ENCODE measurements at regions not wholly inside any gene's neighbourhood (a gene's known extent, or its start where the extent isn't known, plus 50 kb on each side); places are given as distances from the start of the nearest gene placed in this dataset.

GRCh38 chr21:15999741-16000140 is 270.0 kb downstream of the USP25 start:
- no peak for DNase-seq (ENCODE audit: low spot score)
- Mint-ChIP-seq H3K9me3 (ENCODE audit: low read depth) (no peaks in the 10 kb centered on the region), H3K27me3 (ENCODE audit: low read depth) (no peaks in the 10 kb centered on the region), H3K27ac (ENCODE audit: unreplicated experiment) (no peak overlapping the region), H3K4me1 (ENCODE audit: low read depth) (peaks cover 39% of the 10 kb centered on the region), H3K4me3 (ENCODE audit: unreplicated experiment) (no peak overlapping the region), H3K36me3 (ENCODE audit: low read depth) (no peaks in the 10 kb centered on the region)
- no peak for TF ChIP-seq CTCF (IDR thresholded peaks at IDR 0.05)

- peaks cover 24% of the 10 kb centered on the region for H3K4me1 Mint-ChIP-seq (ENCODE audit: low read depth)
- no peaks in the 10 kb centered on the region for H3K9me3 Mint-ChIP-seq (ENCODE audit: low read depth)
Observed at GRCh38 chr21:16002874-16003466, 273.2 kb downstream of the USP25 start.

GRCh38 chr21:16004086-16004485 is 274.3 kb downstream of the USP25 start:
- TF ChIP-seq CTCF (IDR thresholded peaks at IDR 0.05), result no peak
- no peak overlapping the region for H3K27ac Mint-ChIP-seq (ENCODE audit: unreplicated experiment)

More at GRCh38 chr21:16002874-16003466, 273.2 kb downstream of the USP25 start:
- H3K36me3 Mint-ChIP-seq (ENCODE audit: low read depth), result no peaks in the 10 kb centered on the region
- DNase-seq (ENCODE audit: low spot score), result no peak
- H3K27ac Mint-ChIP-seq (ENCODE audit: unreplicated experiment), result no peak overlapping the region
- peak; percentile 89 for TF ChIP-seq CTCF (IDR thresholded peaks at IDR 0.05)
- no peaks in the 10 kb centered on the region for H3K27me3 Mint-ChIP-seq (ENCODE audit: low read depth)
- H3K4me3 Mint-ChIP-seq (ENCODE audit: unreplicated experiment), result no peak overlapping the region

GRCh38 chr21:16004523-16004922 is 274.7 kb downstream of the USP25 start:
- H3K9me3 Mint-ChIP-seq (ENCODE audit: low read depth), result no peaks in the 10 kb centered on the region
- H3K27me3 Mint-ChIP-seq (ENCODE audit: low read depth), result no peaks in the 10 kb centered on the region
- H3K27ac Mint-ChIP-seq (ENCODE audit: unreplicated experiment), result no peak overlapping the region
- no peak for TF ChIP-seq CTCF (IDR thresholded peaks at IDR 0.05)
- DNase-seq (ENCODE audit: low spot score), result no peak
- peaks cover 17% of the 10 kb centered on the region for H3K4me1 Mint-ChIP-seq (ENCODE audit: low read depth)
- H3K4me3 Mint-ChIP-seq (ENCODE audit: unreplicated experiment), result no peak overlapping the region
- H3K36me3 Mint-ChIP-seq (ENCODE audit: low read depth), result no peaks in the 10 kb centered on the region

More at GRCh38 chr21:16004086-16004485, 274.3 kb downstream of the USP25 start:
- DNase-seq (ENCODE audit: low spot score), result no peak
- Mint-ChIP-seq H3K4me3 (ENCODE audit: unreplicated experiment) (no peak overlapping the region), H3K9me3 (ENCODE audit: low read depth) (no peaks in the 10 kb centered on the region), H3K36me3 (ENCODE audit: low read depth) (no peaks in the 10 kb centered on the region), H3K4me1 (ENCODE audit: low read depth) (peaks cover 18% of the 10 kb centered on the region), H3K27me3 (ENCODE audit: low read depth) (no peaks in the 10 kb centered on the region)

GRCh38 chr21:16005996-16006395 is 276.2 kb downstream of the USP25 start:
- Mint-ChIP-seq H3K27ac (ENCODE audit: unreplicated experiment) (no peak overlapping the region), H3K36me3 (ENCODE audit: low read depth) (no peaks in the 10 kb centered on the region), H3K9me3 (ENCODE audit: low read depth) (peaks cover 12% of the 10 kb centered on the region), H3K27me3 (ENCODE audit: low read depth) (no peaks in the 10 kb centered on the region), H3K4me3 (ENCODE audit: unreplicated experiment) (no peak overlapping the region), H3K4me1 (ENCODE audit: low read depth) (peaks cover 14% of the 10 kb centered on the region)
- peak; percentile 34 for TF ChIP-seq CTCF (IDR thresholded peaks at IDR 0.05)
- no peak for DNase-seq (ENCODE audit: low spot score)

Data from chondrocyte (in vitro differentiated cells).